Urinary bladder (tissue), 3 donors: ENCODE measurements at regions not wholly inside any gene's neighbourhood (a gene's known extent, or its start where the extent isn't known, plus 50 kb on each side); places are given as distances from the start of the nearest gene placed in this dataset.

Experiments used
- DNase-seq: peaks from one replicate; pipeline ENCODE4 v3.0.0-alpha.2; 2015; ENCODE audit errors: extremely low spot score
- H3K27ac ChIP-seq: one replicate; pipeline ENCODE4 v1.5.1; 2013; ENCODE audit warnings: low read depth, mild to moderate bottlenecking, moderate library complexity
- H3K36me3 ChIP-seq: one replicate; pipeline ENCODE4 v1.6.1; 2013; ENCODE audit warnings: mild to moderate bottlenecking, moderate library complexity; ENCODE audit not compliant: insufficient read depth
- H3K4me1 ChIP-seq: one replicate; pipeline ENCODE4 v1.6.1; 2013; ENCODE audit warnings: mild to moderate bottlenecking, moderate library complexity; ENCODE audit not compliant: insufficient read depth
- H3K4me3 ChIP-seq: one replicate; pipeline ENCODE4 v1.5.1; 2013; ENCODE audit warnings: low read depth, low read length
- WGBS: extraction: QIAGEN DNeasy Blood & Tissue Kit; methylation state at CpG from one replicate; pipeline ENCODE4 v1.1.7; 2013; 5-methylcytosine and 5-hydroxymethylcytosine counted together
- donor health status: healthy with polysubstance abuse.
- donor health status: healthy.

GRCh38 chr9:115957585-115957984 lies 196.0 kb upstream of the PAPPA start:
- no peak for DNase-seq
- no peak overlapping the region for H3K27ac ChIP-seq
- no peak overlapping the region for H3K4me3 ChIP-seq
- no peaks in the 10 kb centered on the region for H3K4me1 ChIP-seq
- H3K36me3 ChIP-seq: no peaks in the 10 kb centered on the region
- WGBS: 52% methylated on average over 2 of the region's 2 CpGs

- no peaks in the 10 kb centered on the region for H3K4me1 ChIP-seq
- H3K4me3 ChIP-seq: no peak overlapping the region
- no peak overlapping the region for H3K27ac ChIP-seq
- H3K36me3 ChIP-seq: no peaks in the 10 kb centered on the region
- WGBS: 77% methylated on average over 3 of the region's 3 CpGs
- no peak for DNase-seq
Measured at GRCh38 chr9:115964710-115965347, 188.8 kb upstream of the PAPPA start.

GRCh38 chr9:115966660-115967059 lies 186.9 kb upstream of the PAPPA start:
- no peak overlapping the region for H3K4me3 ChIP-seq
- no peak for DNase-seq
- H3K27ac ChIP-seq: no peak overlapping the region
- H3K4me1 ChIP-seq: no peaks in the 10 kb centered on the region
- no peaks in the 10 kb centered on the region for H3K36me3 ChIP-seq
- WGBS: 57% methylated on average over 1 of the region's 1 CpG

GRCh38 chr9:115969096-115969495 lies 184.5 kb upstream of the PAPPA start:
- Histone ChIP-seq H3K27ac (no peak overlapping the region), H3K4me3 (no peak overlapping the region), H3K36me3 (no peaks in the 10 kb centered on the region), H3K4me1 (no peaks in the 10 kb centered on the region)
- DNase-seq: no peak
- 81% methylated on average over 2 of the region's 2 CpGs for WGBS

- Histone ChIP-seq H3K4me1 (no peaks in the 10 kb centered on the region), H3K27ac (no peak overlapping the region), H3K4me3 (no peak overlapping the region), H3K36me3 (no peaks in the 10 kb centered on the region)
- DNase-seq: no peak
Measured at GRCh38 chr9:115972362-115972761, 181.2 kb upstream of the PAPPA start.

- no peak overlapping the region for H3K4me3 ChIP-seq
- H3K27ac ChIP-seq: no peak overlapping the region
- 87% methylated on average over 2 of the region's 2 CpGs for WGBS
- H3K36me3 ChIP-seq: no peaks in the 10 kb centered on the region
- DNase-seq: no peak
- H3K4me1 ChIP-seq: no peaks in the 10 kb centered on the region
Measured at GRCh38 chr9:115972843-115973595, 180.6 kb upstream of the PAPPA start.

GRCh38 chr9:115976781-115977180 lies 176.8 kb upstream of the PAPPA start:
- no peak for DNase-seq
- 82% methylated on average over 2 of the region's 2 CpGs for WGBS

GRCh38 chr9:115978091-115978490 lies 175.5 kb upstream of the PAPPA start:
- Histone ChIP-seq H3K4me3 (no peak overlapping the region), H3K36me3 (no peaks in the 10 kb centered on the region), H3K27ac (no peak overlapping the region), H3K4me1 (no peaks in the 10 kb centered on the region)
- no peak for DNase-seq

More at GRCh38 chr9:115976781-115977180, 176.8 kb upstream of the PAPPA start:
- Histone ChIP-seq H3K4me3 (no peak overlapping the region), H3K27ac (no peak overlapping the region), H3K36me3 (no peaks in the 10 kb centered on the region), H3K4me1 (no peaks in the 10 kb centered on the region)

- no peak overlapping the region for H3K27ac ChIP-seq
- H3K4me1 ChIP-seq: no peaks in the 10 kb centered on the region
- no peaks in the 10 kb centered on the region for H3K36me3 ChIP-seq
- DNase-seq: no peak
- no peak overlapping the region for H3K4me3 ChIP-seq
- whole genome bisulfite sequencing: 24% methylated on average over 3 of the region's 3 CpGs
Measured at GRCh38 chr9:115978659-115979096, 174.9 kb upstream of the PAPPA start.

- Histone ChIP-seq H3K27ac (no peak overlapping the region), H3K4me1 (no peaks in the 10 kb centered on the region), H3K4me3 (no peak overlapping the region), H3K36me3 (no peaks in the 10 kb centered on the region)
- WGBS: 90% methylated on average over 2 of the region's 2 CpGs
- no peak for DNase-seq
Measured at GRCh38 chr9:115980054-115980453, 173.5 kb upstream of the PAPPA start.

GRCh38 chr9:115980502-115980901 lies 173.1 kb upstream of the PAPPA start:
- WGBS: 94% methylated on average over 1 of the region's 1 CpG
- Histone ChIP-seq H3K4me3 (no peak overlapping the region), H3K4me1 (no peaks in the 10 kb centered on the region), H3K36me3 (no peaks in the 10 kb centered on the region), H3K27ac (no peak overlapping the region)
- no peak for DNase-seq

- H3K36me3 ChIP-seq: no peaks in the 10 kb centered on the region
- no peak overlapping the region for H3K27ac ChIP-seq
- DNase-seq: no peak
- 91% methylated on average over 4 of the region's 4 CpGs for WGBS
- no peaks in the 10 kb centered on the region for H3K4me1 ChIP-seq
- no peak overlapping the region for H3K4me3 ChIP-seq
Measured at GRCh38 chr9:115980976-115981375, 172.6 kb upstream of the PAPPA start.

GRCh38 chr9:115983366-115983765 lies 170.2 kb upstream of the PAPPA start:
- Histone ChIP-seq H3K27ac (no peak overlapping the region), H3K36me3 (no peaks in the 10 kb centered on the region), H3K4me3 (no peak overlapping the region), H3K4me1 (no peaks in the 10 kb centered on the region)
- no peak for DNase-seq
- 97% methylated on average over 6 of the region's 6 CpGs for WGBS

GRCh38 chr9:115985657-115986056 lies 167.9 kb upstream of the PAPPA start:
- H3K27ac ChIP-seq: no peak overlapping the region
- DNase-seq: no peak
- no peak overlapping the region for H3K4me3 ChIP-seq
- no peaks in the 10 kb centered on the region for H3K36me3 ChIP-seq
- WGBS: 89% methylated on average over 1 of the region's 1 CpG
- H3K4me1 ChIP-seq: no peaks in the 10 kb centered on the region
